ENCODE measurements at regions not wholly inside any gene's neighbourhood (a gene's known extent, or its start where the extent isn't known, plus 50 kb on each side); places are given as distances from the start of the nearest gene placed in this dataset.
"Not testable (repeated sequence)": the region's sequence is repeated elsewhere in the genome, so short reads cannot be mapped to it uniquely, and the experiment has no call there.

DNA sequence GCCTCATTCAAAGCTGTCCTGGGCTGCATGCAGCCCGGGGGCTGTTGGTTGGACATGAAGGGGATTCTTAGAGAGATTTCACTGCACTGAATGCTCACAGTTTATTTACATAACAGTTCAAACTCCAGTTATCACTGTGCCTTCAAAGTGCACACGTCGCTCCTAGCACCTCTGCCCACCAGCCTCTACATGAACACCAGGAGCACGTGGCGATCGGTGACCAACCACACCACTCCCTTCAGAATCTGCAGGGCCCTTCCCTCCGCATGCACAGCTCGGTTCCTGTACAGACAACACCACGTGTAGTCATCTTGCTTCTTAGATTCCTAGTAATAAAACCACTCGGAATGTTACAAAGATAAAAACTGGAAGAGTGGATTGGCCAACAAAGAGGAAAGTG is 72.9 kb upstream of the GOLGA6L6 start:
- not testable (repeated sequence) for H2AFZ ChIP-seq (ENCODE audit: low read length); H2BK12ac ChIP-seq (ENCODE audit: low read length); H4K8ac ChIP-seq (ENCODE audit: low read depth, low read length); H3K18ac ChIP-seq (ENCODE audit: low read length); H3K27ac ChIP-seq (replicated peaks; ENCODE audit: low read length); H3K9me3 ChIP-seq (replicated peaks in 1 of 2; ENCODE audit: control insufficient read depth in 2 of 2, insufficient read depth in 1 of 2, low read depth in 1 of 2, low read length in 2 of 2); H4K91ac ChIP-seq (ENCODE audit: low read depth, low read length, poor library complexity); H3K79me1 ChIP-seq (ENCODE audit: low read depth, low read length); H3K14ac ChIP-seq (ENCODE audit: low read length); H3K27me3 ChIP-seq (ENCODE audit: control insufficient read depth in 3 of 3, insufficient read depth in 3 of 3, low read depth in 1 of 3, low read length in 3 of 3); H3K4me2 ChIP-seq (ENCODE audit: insufficient read depth, low read length, poor library complexity, severe bottlenecking); H3K4me3 ChIP-seq (ENCODE audit: low read length in 2 of 2); H2BK15ac ChIP-seq (ENCODE audit: low read length); H3K9ac ChIP-seq (ENCODE audit: low read depth, low read length, poor library complexity); H3K36me3 ChIP-seq (replicated peaks in 1 of 2; ENCODE audit: control insufficient read depth in 2 of 2, insufficient read depth in 2 of 2, low read length in 2 of 2); H3K4ac ChIP-seq (ENCODE audit: low read length); H2BK5ac ChIP-seq (ENCODE audit: low read length); H2AK5ac ChIP-seq (ENCODE audit: low read depth, low read length); H2BK120ac ChIP-seq (ENCODE audit: low read depth, low read length); H3K4me1 ChIP-seq (ENCODE audit: control insufficient read depth in 2 of 2, insufficient read depth in 1 of 2, low read depth in 1 of 2, low read length in 2 of 2); H3K23ac ChIP-seq (ENCODE audit: low read depth, low read length, poor library complexity); DNase-seq (ENCODE audit: low spot score)
- WGBS, 2 donors (ENCODE audit: extremely low coverage in 2 of 2, insufficient read length in 2 of 2, insufficient replicate concordance in 1 of 2) = no CpG with 5 or more reads among the region's 10 CpGs

DNA sequence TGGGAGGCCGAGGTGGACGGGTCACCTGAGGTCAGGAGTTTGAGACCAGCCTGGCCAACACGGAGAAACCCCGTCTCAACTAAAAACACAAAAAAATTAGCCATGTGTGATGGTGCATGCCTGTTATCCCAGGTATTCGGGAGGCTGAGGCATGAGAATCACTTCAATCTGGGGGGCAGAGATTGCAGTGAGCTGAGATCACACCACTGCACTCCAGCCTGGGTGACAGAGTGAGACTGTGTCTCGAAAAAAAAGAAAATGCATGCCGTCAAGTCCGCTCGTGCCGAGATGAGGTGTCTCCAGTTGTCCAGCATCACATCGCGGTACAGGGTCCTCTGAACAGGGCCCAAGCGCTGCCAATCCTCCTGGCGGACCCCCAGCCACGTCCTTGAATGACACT is 71.2 kb upstream of the GOLGA6L6 start:
- not testable (repeated sequence) for H3K14ac ChIP-seq (ENCODE audit: low read length); H3K27me3 ChIP-seq (ENCODE audit: control insufficient read depth in 3 of 3, insufficient read depth in 3 of 3, low read depth in 1 of 3, low read length in 3 of 3); H2BK120ac ChIP-seq (ENCODE audit: low read depth, low read length); H3K4ac ChIP-seq (ENCODE audit: low read length); H3K23ac ChIP-seq (ENCODE audit: low read depth, low read length, poor library complexity); H3K36me3 ChIP-seq (replicated peaks in 1 of 2; ENCODE audit: control insufficient read depth in 2 of 2, insufficient read depth in 2 of 2, low read length in 2 of 2); H4K91ac ChIP-seq (ENCODE audit: low read depth, low read length, poor library complexity); H3K9me3 ChIP-seq (replicated peaks in 1 of 2; ENCODE audit: control insufficient read depth in 2 of 2, insufficient read depth in 1 of 2, low read depth in 1 of 2, low read length in 2 of 2); H3K4me2 ChIP-seq (ENCODE audit: insufficient read depth, low read length, poor library complexity, severe bottlenecking); H3K4me3 ChIP-seq (ENCODE audit: low read length in 2 of 2); H3K18ac ChIP-seq (ENCODE audit: low read length); H3K4me1 ChIP-seq (ENCODE audit: control insufficient read depth in 2 of 2, insufficient read depth in 1 of 2, low read depth in 1 of 2, low read length in 2 of 2); H2BK12ac ChIP-seq (ENCODE audit: low read length); DNase-seq (ENCODE audit: low spot score); H2BK15ac ChIP-seq (ENCODE audit: low read length); H2AFZ ChIP-seq (ENCODE audit: low read length); H2AK5ac ChIP-seq (ENCODE audit: low read depth, low read length); H2BK5ac ChIP-seq (ENCODE audit: low read length); H3K27ac ChIP-seq (replicated peaks; ENCODE audit: low read length); H3K79me1 ChIP-seq (ENCODE audit: low read depth, low read length); H4K8ac ChIP-seq (ENCODE audit: low read depth, low read length); H3K9ac ChIP-seq (ENCODE audit: low read depth, low read length, poor library complexity)
- WGBS, 2 donors (ENCODE audit: extremely low coverage in 2 of 2, insufficient read length in 2 of 2, insufficient replicate concordance in 1 of 2) = no CpG with 5 or more reads among the region's 15 CpGs

- not testable (repeated sequence) for H3K9me3 ChIP-seq (replicated peaks in 1 of 2; ENCODE audit: control insufficient read depth in 2 of 2, insufficient read depth in 1 of 2, low read depth in 1 of 2, low read length in 2 of 2); H3K18ac ChIP-seq (ENCODE audit: low read length); H3K4ac ChIP-seq (ENCODE audit: low read length); H3K27ac ChIP-seq (replicated peaks; ENCODE audit: low read length); DNase-seq (ENCODE audit: low spot score); H3K23ac ChIP-seq (ENCODE audit: low read depth, low read length, poor library complexity); H3K36me3 ChIP-seq (replicated peaks in 1 of 2; ENCODE audit: control insufficient read depth in 2 of 2, insufficient read depth in 2 of 2, low read length in 2 of 2); H3K4me1 ChIP-seq (ENCODE audit: control insufficient read depth in 2 of 2, insufficient read depth in 1 of 2, low read depth in 1 of 2, low read length in 2 of 2); H2BK120ac ChIP-seq (ENCODE audit: low read depth, low read length); H2BK15ac ChIP-seq (ENCODE audit: low read length); H2BK12ac ChIP-seq (ENCODE audit: low read length); H3K27me3 ChIP-seq (ENCODE audit: control insufficient read depth in 3 of 3, insufficient read depth in 3 of 3, low read depth in 1 of 3, low read length in 3 of 3); H4K91ac ChIP-seq (ENCODE audit: low read depth, low read length, poor library complexity); H2AK5ac ChIP-seq (ENCODE audit: low read depth, low read length); H3K4me2 ChIP-seq (ENCODE audit: insufficient read depth, low read length, poor library complexity, severe bottlenecking); H4K8ac ChIP-seq (ENCODE audit: low read depth, low read length); H2AFZ ChIP-seq (ENCODE audit: low read length); H3K4me3 ChIP-seq (ENCODE audit: low read length in 2 of 2); H3K9ac ChIP-seq (ENCODE audit: low read depth, low read length, poor library complexity); H3K79me1 ChIP-seq (ENCODE audit: low read depth, low read length); H2BK5ac ChIP-seq (ENCODE audit: low read length); H3K14ac ChIP-seq (ENCODE audit: low read length)
- WGBS, 2 donors (ENCODE audit: extremely low coverage in 2 of 2, insufficient read length in 2 of 2, insufficient replicate concordance in 1 of 2) = no CpG with 5 or more reads among the region's 9 CpGs
These were observed 70.8 kb upstream of the GOLGA6L6 start for GRCh38 chr15:20612356-20612755.

DNA sequence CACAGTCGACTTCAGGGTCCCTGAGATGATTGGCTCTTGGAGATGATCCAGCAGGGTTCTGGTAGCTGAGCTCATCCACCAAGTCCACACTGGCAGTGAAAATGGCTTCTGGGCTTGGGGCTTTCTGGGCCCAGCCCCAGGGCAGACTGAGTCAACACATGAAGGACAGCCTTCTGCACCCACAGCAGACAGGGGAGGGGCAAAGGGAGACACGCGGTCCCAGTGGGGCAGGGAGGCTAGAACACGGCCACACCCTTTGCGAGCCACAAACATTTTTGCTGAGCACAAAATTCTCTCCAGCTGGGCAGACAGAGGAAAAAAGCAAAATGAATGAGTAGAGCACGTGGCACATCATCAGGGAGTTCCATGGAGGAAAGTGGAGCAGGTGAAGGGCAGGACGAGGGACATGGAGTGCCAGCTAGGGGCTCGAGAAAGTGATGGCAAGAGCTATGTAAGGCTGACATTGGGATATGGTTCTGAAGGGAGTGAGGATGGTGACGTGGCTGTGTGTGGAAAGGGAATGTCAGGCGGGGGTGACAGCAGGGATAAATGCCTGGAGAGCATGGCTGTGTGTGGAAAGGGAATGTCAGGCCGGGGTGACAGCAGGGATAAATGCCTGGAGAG is 70.2 kb upstream of the GOLGA6L6 start:
- not testable (repeated sequence) for H2BK120ac ChIP-seq (ENCODE audit: low read depth, low read length); H2BK12ac ChIP-seq (ENCODE audit: low read length); DNase-seq (ENCODE audit: low spot score); H3K4me1 ChIP-seq (ENCODE audit: control insufficient read depth in 2 of 2, insufficient read depth in 1 of 2, low read depth in 1 of 2, low read length in 2 of 2); H3K79me1 ChIP-seq (ENCODE audit: low read depth, low read length); H2AK5ac ChIP-seq (ENCODE audit: low read depth, low read length); H3K4me3 ChIP-seq (ENCODE audit: low read length in 2 of 2); H3K4ac ChIP-seq (ENCODE audit: low read length); H3K36me3 ChIP-seq (replicated peaks in 1 of 2; ENCODE audit: control insufficient read depth in 2 of 2, insufficient read depth in 2 of 2, low read length in 2 of 2); H2BK15ac ChIP-seq (ENCODE audit: low read length); H3K9me3 ChIP-seq (replicated peaks in 1 of 2; ENCODE audit: control insufficient read depth in 2 of 2, insufficient read depth in 1 of 2, low read depth in 1 of 2, low read length in 2 of 2); H3K27me3 ChIP-seq (ENCODE audit: control insufficient read depth in 3 of 3, insufficient read depth in 3 of 3, low read depth in 1 of 3, low read length in 3 of 3); H4K8ac ChIP-seq (ENCODE audit: low read depth, low read length); H2BK5ac ChIP-seq (ENCODE audit: low read length); H3K9ac ChIP-seq (ENCODE audit: low read depth, low read length, poor library complexity); H3K4me2 ChIP-seq (ENCODE audit: insufficient read depth, low read length, poor library complexity, severe bottlenecking); H3K23ac ChIP-seq (ENCODE audit: low read depth, low read length, poor library complexity); H2AFZ ChIP-seq (ENCODE audit: low read length); H3K14ac ChIP-seq (ENCODE audit: low read length); H4K91ac ChIP-seq (ENCODE audit: low read depth, low read length, poor library complexity); H3K18ac ChIP-seq (ENCODE audit: low read length); H3K27ac ChIP-seq (replicated peaks; ENCODE audit: low read length)
- WGBS, 2 donors (ENCODE audit: extremely low coverage in 2 of 2, insufficient read length in 2 of 2, insufficient replicate concordance in 1 of 2) = no CpG with 5 or more reads among the region's 11 CpGs

Data from neuronal stem cell (in vitro differentiated cells).